Ecto neural progenitor cell (in vitro differentiated cells): ENCODE measurements at regions not wholly inside any gene's neighbourhood (a gene's known extent, or its start where the extent isn't known, plus 50 kb on each side); places are given as distances from the start of the nearest gene placed in this dataset.
A peak's percentile ranks its signal among the peaks of the same experiment; 100 is the strongest.

Experiments
- DNase-seq: peaks from one replicate; pipeline ENCODE4 v3.0.0-alpha.2; 2018; ENCODE audit warnings: low spot score

GRCh38 chr6:165082636-165083035 is 226.8 kb downstream of the C6orf118 start:
- no peak for DNase-seq

- no peak for DNase-seq
Observed at GRCh38 chr6:165081944-165082532, 227.4 kb downstream of the C6orf118 start.

GRCh38 chr6:165077876-165078275 is 231.5 kb downstream of the C6orf118 start:
- DNase-seq, result no peak

- DNase-seq, result no peak
Observed at GRCh38 chr6:165071906-165072305, 237.5 kb downstream of the C6orf118 start.

GRCh38 chr6:165060720-165061119 is 248.7 kb downstream of the C6orf118 start:
- no peak for DNase-seq

GRCh38 chr6:165059032-165059431 is 250.4 kb downstream of the C6orf118 start:
- DNase-seq, result no peak

- DNase-seq, result no peak
Observed at GRCh38 chr6:165056292-165056691, 253.1 kb downstream of the C6orf118 start.

GRCh38 chr6:165055231-165055630 is 254.2 kb downstream of the C6orf118 start:
- DNase-seq, result no peak

GRCh38 chr6:165052561-165053480 is 256.6 kb downstream of the C6orf118 start:
- DNase-seq, result no peak

- peak; percentile 72 for DNase-seq
Observed at GRCh38 chr6:165049362-165049761, 260.0 kb downstream of the C6orf118 start.

- no peak for DNase-seq
Observed at GRCh38 chr6:165047952-165048351, 261.5 kb downstream of the C6orf118 start.

GRCh38 chr6:165045631-165046030 is 263.8 kb downstream of the C6orf118 start:
- no peak for DNase-seq

- DNase-seq, result no peak
Observed at GRCh38 chr6:165042912-165043311, 266.5 kb downstream of the C6orf118 start.

- no peak for DNase-seq
Observed at GRCh38 chr6:165040440-165040839, 269.0 kb downstream of the C6orf118 start.

- no peak for DNase-seq
Observed at GRCh38 chr6:165034271-165034741, 275.1 kb downstream of the C6orf118 start.

GRCh38 chr6:165031502-165031901 is 277.9 kb downstream of the C6orf118 start:
- DNase-seq, result no peak

GRCh38 chr6:165025040-165025439 is 284.4 kb downstream of the C6orf118 start:
- no peak for DNase-seq

GRCh38 chr6:165019681-165020080 is 289.7 kb downstream of the C6orf118 start:
- no peak for DNase-seq

GRCh38 chr6:165015676-165016075 is 293.7 kb downstream of the C6orf118 start:
- DNase-seq, result no peak

- no peak for DNase-seq
Observed at GRCh38 chr6:165013701-165014100, 295.7 kb downstream of the C6orf118 start.

GRCh38 chr6:165012183-165012582 is 297.2 kb downstream of the C6orf118 start:
- no peak for DNase-seq

GRCh38 chr6:165010556-165011535 is 298.6 kb downstream of the C6orf118 start:
- no peak for DNase-seq
